IMR-90 (cell line): ENCODE measurements at regions not wholly inside any gene's neighbourhood (a gene's known extent, or its start where the extent isn't known, plus 50 kb on each side); places are given as distances from the start of the nearest gene placed in this dataset.

Experiments used
- CEBPB ChIP-seq: IDR thresholded peaks from 2 replicates; pipeline ENCODE4 v1.6.1; 2012; ENCODE audit warnings: low read depth, low read length, improper control_type of control experiment
- CHD1 ChIP-seq: IDR thresholded peaks from 2 replicates; pipeline ENCODE4 v1.6.1; 2012; ENCODE audit warnings: low read depth, low read length, improper control_type of control experiment
- CTCF ChIP-seq: conservative IDR thresholded peaks from 2 replicates; pipeline ENCODE4 v1.5.1; 2012; ENCODE audit warnings: mild to moderate bottlenecking, low read depth, low read length, improper control_type of control experiment
- MAFK ChIP-seq: IDR thresholded peaks from 2 replicates; pipeline ENCODE4 v1.6.1; 2012; ENCODE audit warnings: low read depth, low read length, improper control_type of control experiment
- MAZ ChIP-seq: IDR thresholded peaks from 2 replicates; pipeline ENCODE4 v1.6.1; 2012; ENCODE audit warnings: low read depth, mild to moderate bottlenecking, low read length, improper control_type of control experiment, moderate library complexity, borderline replicate concordance
- MXI1 ChIP-seq: IDR thresholded peaks from 2 replicates; pipeline ENCODE4 v1.6.1; 2012; ENCODE audit warnings: low read depth, mild to moderate bottlenecking, low read length, moderate library complexity, borderline replicate concordance
- POLR2A ChIP-seq: IDR thresholded peaks from 2 replicates; pipeline ENCODE4 v1.6.1; 2012; ENCODE audit warnings: mild to moderate bottlenecking, low read depth, low read length
- RAD21 ChIP-seq: IDR thresholded peaks from 2 replicates; pipeline ENCODE4 v1.6.1; 2012; ENCODE audit warnings: low read length, improper control_type of control experiment
- RFX5 ChIP-seq: IDR thresholded peaks from 2 replicates; pipeline ENCODE4 v1.8.0; 2012; ENCODE audit warnings: low read depth, mild to moderate bottlenecking, low read length, moderate library complexity
- SMC3 ChIP-seq: fragments of 150-350 bp; IDR thresholded peaks from 2 replicates; pipeline ENCODE4 v1.6.1; 2016; ENCODE audit warnings: low read depth, mild to moderate bottlenecking, antibody characterized with exemption, low read length, moderate library complexity

- TF ChIP-seq CTCF: no peak
- TF ChIP-seq POLR2A: no peak
- TF ChIP-seq RAD21: no peak
- TF ChIP-seq MXI1: no peak
- TF ChIP-seq MAZ: no peak
- TF ChIP-seq CHD1: no peak
- TF ChIP-seq MAFK: no peak
- TF ChIP-seq RFX5: no peak
- no peak for TF ChIP-seq CEBPB
- TF ChIP-seq SMC3: no peak
Observed at GRCh38 chr13:27713767-27714166, 78.5 kb upstream of the GSX1 start.
